ENCODE measurements at regions not wholly inside any gene's neighbourhood (a gene's known extent, or its start where the extent isn't known, plus 50 kb on each side); places are given as distances from the start of the nearest gene placed in this dataset.

GRCh38 chrX:122434942-122435341, 749.1 kb upstream of the GRIA3 start:
- H3K27me3 Mint-ChIP-seq: no peaks in the 10 kb centered on the region
- intact Hi-C loops (cut with micrococcal nuclease): no loop called here
- DNase-seq (no peak), ATAC-seq (ENCODE audit: low read depth) (no peak)
- WGBS (ENCODE audit: insufficient coverage): no CpG with 5 or more reads among the region's 2 CpGs
- H3K27ac Mint-ChIP-seq: no peak overlapping the region
- CTCF ChIA-PET: no interaction called here
- POLR2A ChIA-PET: no interaction called here
- Histone ChIP-seq H3K27ac (ENCODE audit: low read length in 2 of 2) (no peak overlapping the region), H4K20me1 (ENCODE audit: control insufficient read depth, insufficient read depth, low read length, poor library complexity, severe bottlenecking) (no peaks in the 10 kb centered on the region), H3K79me2 (ENCODE audit: control insufficient read depth, insufficient read depth, low read length) (no peaks in the 10 kb centered on the region), H3K36me3 (replicated peaks in 1 of 2; ENCODE audit: control extremely low read depth in 1 of 2, control insufficient read depth in 1 of 2, extremely low read depth in 1 of 2, insufficient read depth in 2 of 2, low read length in 1 of 2) (no peaks in the 10 kb centered on the region), H3K27me3 (replicated peaks in 1 of 4; ENCODE audit: control extremely low read depth in 1 of 4, control insufficient read depth in 3 of 4, insufficient read depth in 4 of 4, low read length in 3 of 4) (no peaks in the 10 kb centered on the region), H3K4me3 (ENCODE audit: control extremely low read depth in 1 of 5, extremely low read depth in 1 of 5, insufficient read depth in 1 of 5, low read depth in 2 of 5, low read length in 4 of 5) (no peak overlapping the region), H3K4me2 (replicated peaks; ENCODE audit: low read depth, low read length, poor library complexity, severe bottlenecking) (no peak overlapping the region), H3K9ac (ENCODE audit: low read length) (no peak overlapping the region), H3K4me1 (ENCODE audit: control insufficient read depth in 2 of 2, insufficient read depth in 2 of 2, low read length in 2 of 2) (no peaks in the 10 kb centered on the region), H2AFZ (ENCODE audit: insufficient read depth, low read depth, low read length, poor library complexity, severe bottlenecking) (no peak overlapping the region), H3K9me3 (ENCODE audit: control extremely low read depth in 1 of 3, control insufficient read depth in 2 of 3, insufficient read depth in 1 of 3, low read length in 2 of 3) (peaks cover 0 to 11% (median 0%) of the 10 kb centered on the region in 3 donors)
- no peaks in the 10 kb centered on the region for H3K4me1 Mint-ChIP-seq
- no peak overlapping the region for H3K4me3 Mint-ChIP-seq
- H3K9me3 Mint-ChIP-seq (ENCODE audit: insufficient read depth): no peaks in the 10 kb centered on the region
- no peak for TF ChIP-seq CTCF (IDR thresholded peaks at IDR 0.05)
- no peak for TF ChIP-seq EZH2 (IDR thresholded peaks at IDR 0.05; ENCODE audit: borderline replicate concordance, insufficient read depth, low read depth, low read length, poor library complexity, severe bottlenecking)

- DNase-seq (no peak), ATAC-seq (ENCODE audit: low read depth) (no peak)
- peaks cover 0 to 23% (median 0%) of the 10 kb centered on the region in 3 donors for H3K9me3 ChIP-seq (ENCODE audit: control extremely low read depth in 1 of 3, control insufficient read depth in 2 of 3, insufficient read depth in 1 of 3, low read length in 2 of 3)
- no peak overlapping the region for H2AFZ ChIP-seq (ENCODE audit: insufficient read depth, low read depth, low read length, poor library complexity, severe bottlenecking)
- no peak overlapping the region for H3K9ac ChIP-seq (ENCODE audit: low read length)
- no peaks in the 10 kb centered on the region for H3K36me3 ChIP-seq (replicated peaks in 1 of 2; ENCODE audit: control extremely low read depth in 1 of 2, control insufficient read depth in 1 of 2, extremely low read depth in 1 of 2, insufficient read depth in 2 of 2, low read length in 1 of 2)
- H3K9me3 Mint-ChIP-seq (ENCODE audit: insufficient read depth): no peaks in the 10 kb centered on the region
- no peak overlapping the region for H3K4me3 ChIP-seq (ENCODE audit: control extremely low read depth in 1 of 5, extremely low read depth in 1 of 5, insufficient read depth in 1 of 5, low read depth in 2 of 5, low read length in 4 of 5)
- intact Hi-C loops (cut with micrococcal nuclease): no loop called here
- TF ChIP-seq EZH2 (IDR thresholded peaks at IDR 0.05; ENCODE audit: borderline replicate concordance, insufficient read depth, low read depth, low read length, poor library complexity, severe bottlenecking) (no peak), CTCF (IDR thresholded peaks at IDR 0.05) (no peak)
- CTCF ChIA-PET: no interaction called here
- H3K4me1 Mint-ChIP-seq: no peaks in the 10 kb centered on the region
- no peak overlapping the region for H3K27ac Mint-ChIP-seq
- H3K27ac ChIP-seq (ENCODE audit: low read length in 2 of 2): no peak overlapping the region
- POLR2A ChIA-PET: no interaction called here
- H3K4me3 Mint-ChIP-seq: no peak overlapping the region
- H4K20me1 ChIP-seq (ENCODE audit: control insufficient read depth, insufficient read depth, low read length, poor library complexity, severe bottlenecking): no peaks in the 10 kb centered on the region
- H3K27me3 ChIP-seq (replicated peaks in 1 of 4; ENCODE audit: control extremely low read depth in 1 of 4, control insufficient read depth in 3 of 4, insufficient read depth in 4 of 4, low read length in 3 of 4): no peaks in the 10 kb centered on the region
- H3K79me2 ChIP-seq (ENCODE audit: control insufficient read depth, insufficient read depth, low read length): no peaks in the 10 kb centered on the region
- H3K4me1 ChIP-seq (ENCODE audit: control insufficient read depth in 2 of 2, insufficient read depth in 2 of 2, low read length in 2 of 2): no peaks in the 10 kb centered on the region
- no peak overlapping the region for H3K4me2 ChIP-seq (replicated peaks; ENCODE audit: low read depth, low read length, poor library complexity, severe bottlenecking)
- no peaks in the 10 kb centered on the region for H3K27me3 Mint-ChIP-seq
These were observed 744.2 kb upstream of the GRIA3 start for GRCh38 chrX:122439831-122440230.

Measured in B cell (primary cell).